Nephron (organoid): ENCODE measurements at regions not wholly inside any gene's neighbourhood (a gene's known extent, or its start where the extent isn't known, plus 50 kb on each side); places are given as distances from the start of the nearest gene placed in this dataset.

Source experiments
- H3K27ac Mint-ChIP-seq, 3 experiments: 2 replicates each; pipeline ENCODE4 v1.8.0; 2020; ENCODE audit warnings: mixed read lengths in 3 of 3, mild to moderate bottlenecking in 2 of 3, moderate library complexity in 1 of 3
- H3K27me3 Mint-ChIP-seq: 2 replicates; pipeline ENCODE4 v1.8.0; 2021; ENCODE audit warnings: low read depth, mild to moderate bottlenecking, moderate library complexity, mixed read lengths
- H3K36me3 Mint-ChIP-seq: 2 replicates; pipeline ENCODE4 v1.8.0; 2020; ENCODE audit warnings: low read depth, mixed read lengths
- H3K4me1 Mint-ChIP-seq: 2 replicates; pipeline ENCODE4 v1.8.0; 2020; ENCODE audit warnings: mixed read lengths
- H3K4me3 Mint-ChIP-seq, 3 experiments: 2 replicates each; pipeline ENCODE4 v1.8.0; 2020; ENCODE audit warnings: mild to moderate bottlenecking in 3 of 3, mixed read lengths in 3 of 3, moderate library complexity in 2 of 3
- H3K9me3 Mint-ChIP-seq: 2 replicates; pipeline ENCODE4 v1.8.0; 2020; ENCODE audit warnings: mixed read lengths
- CTCF ChIP-seq, 3 experiments: fragments of 200-600 bp; sonication (generic); IDR thresholded peaks; one replicate each; pipeline ENCODE4 v1.5.0; 2021; ENCODE audit warnings: antibody characterized with exemption in 3 of 3; ENCODE audit not compliant: unreplicated experiment in 3 of 3

DNA sequence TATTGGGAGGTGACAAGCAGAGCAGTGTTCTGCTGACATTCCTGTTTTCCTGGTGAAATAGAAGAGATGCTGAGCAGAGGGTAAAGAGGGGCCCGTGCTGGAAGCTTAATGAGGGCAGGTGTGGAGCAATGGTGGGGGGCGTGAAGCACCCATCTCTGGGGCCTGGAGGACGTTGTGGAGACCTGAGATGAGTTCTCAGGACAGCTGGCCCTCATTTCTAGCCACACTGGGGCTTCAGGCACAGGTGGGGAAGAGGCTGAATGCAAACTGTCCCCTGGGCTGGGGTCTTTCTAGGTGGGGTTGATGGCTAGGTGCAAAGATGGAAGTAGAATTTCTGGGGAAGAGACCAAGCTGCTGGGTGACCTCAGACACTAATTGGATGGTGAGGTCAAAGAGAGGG lies 274.2 kb upstream of the TCERG1L start:
- Mint-ChIP-seq H3K4me1 (no peaks in the 10 kb centered on the region), H3K27me3 (peaks cover 14% of the 10 kb centered on the region), H3K36me3 (no peaks in the 10 kb centered on the region), H3K9me3 (peaks cover 3% of the 10 kb centered on the region), H3K4me3 (no peak overlapping the region), H3K27ac (no peak overlapping the region)
- no peak for TF ChIP-seq CTCF (IDR thresholded peaks at IDR 0.05; ENCODE audit: unreplicated experiment in 3 of 3)

DNA sequence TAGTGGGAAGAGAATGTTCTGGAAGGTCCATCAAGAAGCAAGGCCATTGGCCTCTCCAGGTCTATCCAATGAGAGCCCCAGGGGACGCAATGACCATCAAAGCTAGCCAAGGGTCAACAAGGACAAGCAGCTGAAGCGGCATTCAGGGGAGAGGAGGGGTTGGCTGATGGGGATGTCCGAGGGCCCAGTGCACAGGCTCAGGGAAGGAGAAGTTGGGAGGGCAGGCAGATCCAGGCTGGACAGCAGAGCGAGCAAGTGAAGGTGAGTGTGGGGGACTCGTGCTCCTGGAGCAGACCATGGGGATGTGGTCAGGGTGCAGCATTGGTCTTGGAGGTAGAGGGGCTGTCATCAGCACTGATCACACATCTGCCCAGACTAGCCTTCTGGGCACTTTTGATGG lies 275.4 kb upstream of the TCERG1L start:
- Mint-ChIP-seq H3K36me3 (no peaks in the 10 kb centered on the region), H3K27ac (no peak overlapping the region), H3K27me3 (peaks cover 14% of the 10 kb centered on the region), H3K4me3 (no peak overlapping the region), H3K4me1 (no peaks in the 10 kb centered on the region), H3K9me3 (peaks cover 4% of the 10 kb centered on the region)
- TF ChIP-seq CTCF (IDR thresholded peaks at IDR 0.05; ENCODE audit: unreplicated experiment in 3 of 3), result no peak

- Mint-ChIP-seq H3K4me1 (no peaks in the 10 kb centered on the region), H3K27me3 (peaks cover 14% of the 10 kb centered on the region), H3K36me3 (no peaks in the 10 kb centered on the region), H3K4me3 (no peak overlapping the region), H3K27ac (no peak overlapping the region), H3K9me3 (peaks cover 6% of the 10 kb centered on the region)
- TF ChIP-seq CTCF (IDR thresholded peaks at IDR 0.05; ENCODE audit: unreplicated experiment in 3 of 3), result no peak
Observed at GRCh38 chr10:131587976-131588680, 276.6 kb upstream of the TCERG1L start.

- Mint-ChIP-seq H3K27me3 (peaks cover 14% of the 10 kb centered on the region), H3K4me1 (no peaks in the 10 kb centered on the region), H3K36me3 (no peaks in the 10 kb centered on the region), H3K27ac (no peak overlapping the region), H3K4me3 (no peak overlapping the region), H3K9me3 (peaks cover 6% of the 10 kb centered on the region)
- no peak for TF ChIP-seq CTCF (IDR thresholded peaks at IDR 0.05; ENCODE audit: unreplicated experiment in 3 of 3)
Observed at GRCh38 chr10:131588704-131589220, 277.2 kb upstream of the TCERG1L start.

GRCh38 chr10:131590567-131590966 lies 279.0 kb upstream of the TCERG1L start:
- Mint-ChIP-seq H3K4me3 (no peak overlapping the region), H3K27me3 (peaks cover 6% of the 10 kb centered on the region), H3K36me3 (no peaks in the 10 kb centered on the region), H3K9me3 (peaks cover 4% of the 10 kb centered on the region), H3K27ac (no peak overlapping the region), H3K4me1 (no peaks in the 10 kb centered on the region)
- TF ChIP-seq CTCF (IDR thresholded peaks at IDR 0.05; ENCODE audit: unreplicated experiment in 3 of 3), result no peak

DNA sequence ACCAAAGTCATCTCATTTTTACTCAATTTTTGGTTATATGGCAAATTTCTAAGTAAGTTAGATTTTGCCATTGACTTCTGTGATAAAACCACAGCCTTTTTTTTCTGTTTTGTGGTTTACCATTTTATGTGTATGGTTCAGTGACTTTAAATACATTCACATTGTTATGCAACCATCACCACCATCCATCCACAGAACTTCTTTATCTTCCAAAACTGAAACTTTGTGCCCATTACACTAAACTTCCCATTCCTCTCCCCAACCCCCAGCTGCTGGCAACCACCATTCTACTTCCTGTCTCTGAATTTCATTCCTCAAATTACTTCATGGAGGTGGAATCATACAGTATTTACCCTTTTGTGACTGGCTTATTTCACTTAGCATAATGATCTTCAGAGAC lies 280.4 kb upstream of the TCERG1L start:
- no peak for TF ChIP-seq CTCF (IDR thresholded peaks at IDR 0.05; ENCODE audit: unreplicated experiment in 3 of 3)
- Mint-ChIP-seq H3K27ac (no peak overlapping the region), H3K9me3 (peaks cover 3% of the 10 kb centered on the region), H3K4me1 (no peaks in the 10 kb centered on the region), H3K36me3 (no peaks in the 10 kb centered on the region), H3K27me3 (no peaks in the 10 kb centered on the region), H3K4me3 (no peak overlapping the region)
